ENCODE measurements at regions not wholly inside any gene's neighbourhood (a gene's known extent, or its start where the extent isn't known, plus 50 kb on each side); places are given as distances from the start of the nearest gene placed in this dataset.

GRCh38 chr7:57367171-57367570 lies 82.8 kb upstream of the ZNF716 start:
- no peak for TF ChIP-seq CTCF (IDR thresholded peaks at IDR 0.05)
- TF ChIP-seq TCF7L2 (IDR thresholded peaks at IDR 0.05; ENCODE audit: low read depth, low read length) = no peak
- no peak for TF ChIP-seq SIN3A (IDR thresholded peaks at IDR 0.05; ENCODE audit: borderline replicate concordance, insufficient read depth, low read depth, low read length)
- no peak for TF ChIP-seq REST (IDR thresholded peaks at IDR 0.05; ENCODE audit: insufficient read depth in 1 of 2, low read depth in 2 of 2, low read length in 1 of 2)
